ENCODE measurements at regions not wholly inside any gene's neighbourhood (a gene's known extent, or its start where the extent isn't known, plus 50 kb on each side); places are given as distances from the start of the nearest gene placed in this dataset.
"Not testable (repeated sequence)": the region's sequence is repeated elsewhere in the genome, so short reads cannot be mapped to it uniquely, and the experiment has no call there.

DNA sequence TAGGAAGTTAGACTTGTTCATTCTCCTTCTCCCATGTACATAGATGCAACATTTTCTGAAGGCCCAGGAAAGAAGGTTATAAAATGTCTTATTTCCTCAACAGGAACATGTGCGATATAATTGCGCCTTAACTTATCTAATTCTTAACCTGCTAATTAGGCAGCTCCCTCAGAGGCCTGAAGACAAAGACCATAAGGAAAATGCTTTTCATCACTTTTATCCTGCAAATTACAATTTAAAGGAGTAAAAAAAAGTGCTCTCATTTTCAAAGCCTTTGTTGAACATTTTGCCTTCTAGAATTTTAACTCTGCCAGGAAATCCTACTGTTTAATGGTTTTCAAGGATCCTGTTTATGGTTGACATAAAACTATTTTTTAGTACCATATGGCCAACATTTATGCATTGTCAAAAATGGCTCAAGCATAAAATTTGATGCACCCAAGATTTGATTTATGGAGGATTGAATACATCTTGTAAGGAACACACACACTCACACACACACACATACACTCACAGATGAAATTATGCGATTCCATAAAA, 660.4 kb upstream of the TMEM132C start:
- DNase-seq (ENCODE audit: low read depth, low spot score), result no peak
- H3K4me3 ChIP-seq (ENCODE audit: low read depth, low read length), result no peak overlapping the region
- POLR2A ChIA-PET, result no interaction called here
- TF ChIP-seq, protein P1, sequence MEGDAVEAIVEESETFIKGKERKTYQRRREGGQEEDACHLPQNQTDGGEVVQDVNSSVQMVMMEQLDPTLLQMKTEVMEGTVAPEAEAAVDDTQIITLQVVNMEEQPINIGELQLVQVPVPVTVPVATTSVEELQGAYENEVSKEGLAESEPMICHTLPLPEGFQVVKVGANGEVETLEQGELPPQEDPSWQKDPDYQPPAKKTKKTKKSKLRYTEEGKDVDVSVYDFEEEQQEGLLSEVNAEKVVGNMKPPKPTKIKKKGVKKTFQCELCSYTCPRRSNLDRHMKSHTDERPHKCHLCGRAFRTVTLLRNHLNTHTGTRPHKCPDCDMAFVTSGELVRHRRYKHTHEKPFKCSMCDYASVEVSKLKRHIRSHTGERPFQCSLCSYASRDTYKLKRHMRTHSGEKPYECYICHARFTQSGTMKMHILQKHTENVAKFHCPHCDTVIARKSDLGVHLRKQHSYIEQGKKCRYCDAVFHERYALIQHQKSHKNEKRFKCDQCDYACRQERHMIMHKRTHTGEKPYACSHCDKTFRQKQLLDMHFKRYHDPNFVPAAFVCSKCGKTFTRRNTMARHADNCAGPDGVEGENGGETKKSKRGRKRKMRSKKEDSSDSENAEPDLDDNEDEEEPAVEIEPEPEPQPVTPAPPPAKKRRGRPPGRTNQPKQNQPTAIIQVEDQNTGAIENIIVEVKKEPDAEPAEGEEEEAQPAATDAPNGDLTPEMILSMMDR (IDR thresholded peaks at IDR 0.05; ENCODE audit: insufficient read depth, low read length, missing control alignments), result no peak
- CTCF ChIA-PET, result no interaction called here

DNA sequence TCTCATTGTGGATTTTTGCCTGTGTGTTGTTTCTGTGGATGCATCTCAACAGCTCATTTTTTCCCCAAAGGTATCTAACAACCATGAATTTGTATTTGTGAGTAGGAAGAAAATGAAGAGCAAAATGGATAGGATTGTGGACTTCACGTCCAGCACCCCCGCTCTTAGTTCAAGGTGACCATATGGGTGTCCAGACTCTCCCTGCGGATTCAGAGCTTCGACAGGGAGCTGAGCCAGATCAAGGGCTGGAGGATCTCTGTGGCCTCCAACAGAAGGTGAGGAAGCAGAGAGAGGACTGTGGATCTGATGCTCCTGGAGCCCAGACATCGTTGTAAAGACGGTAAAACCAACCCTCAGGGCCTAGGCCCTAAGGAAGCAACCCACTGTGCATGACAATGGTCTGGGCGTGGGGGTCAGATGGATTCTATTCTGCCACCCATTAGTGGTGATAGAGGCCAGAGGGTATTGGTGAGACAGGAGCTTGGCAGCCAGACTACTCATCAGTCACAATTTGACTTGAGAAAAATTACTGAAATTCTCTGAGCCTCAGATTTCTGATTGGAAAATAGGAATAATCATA, 659.7 kb upstream of the TMEM132C start:
- TF ChIP-seq, protein P1 (IDR thresholded peaks at IDR 0.05; ENCODE audit: insufficient read depth, low read length, missing control alignments), result no peak
- POLR2A ChIA-PET, result no interaction called here
- CTCF ChIA-PET, result interaction anchor here (0.6 to 0.9 kb wide), 2 partner anchors 13 to 14 kb away, joined by 3 read pairs; no protein-coding TSS in a partner anchor

DNA sequence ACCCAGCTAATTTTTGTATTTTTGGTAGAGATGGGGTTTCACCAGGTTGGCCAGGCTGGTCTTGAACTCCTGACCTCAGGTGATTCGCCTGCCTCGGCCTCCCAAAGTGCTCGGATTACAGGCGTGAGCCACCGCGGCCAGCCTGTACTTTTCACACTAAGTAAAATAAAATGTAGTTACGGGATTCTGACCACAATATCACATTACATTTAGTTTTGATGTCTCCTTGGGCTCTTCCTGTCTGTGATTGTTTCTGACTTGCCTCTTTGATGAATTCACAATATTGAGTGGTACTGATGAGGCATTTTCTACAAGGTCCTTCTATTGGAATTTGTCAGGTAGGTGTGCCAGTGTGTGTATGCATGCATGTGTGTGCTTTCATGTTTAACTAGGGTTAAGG, 658.6 kb upstream of the TMEM132C start:
- H3K4me3 ChIP-seq (ENCODE audit: low read depth, low read length); POLR2A ChIA-PET; DNase-seq (ENCODE audit: low read depth, low spot score): not testable (repeated sequence)
- CTCF ChIA-PET, result interaction anchor here (1.7 kb wide), 1 partner anchor 69 kb away, joined by 4 read pairs; no protein-coding TSS in a partner anchor

More for the DNA sequence above, 659.7 kb upstream of the TMEM132C start:
- no peak overlapping the region for H3K4me3 ChIP-seq (ENCODE audit: low read depth, low read length)
- no peak for DNase-seq (ENCODE audit: low read depth, low spot score)

DNA sequence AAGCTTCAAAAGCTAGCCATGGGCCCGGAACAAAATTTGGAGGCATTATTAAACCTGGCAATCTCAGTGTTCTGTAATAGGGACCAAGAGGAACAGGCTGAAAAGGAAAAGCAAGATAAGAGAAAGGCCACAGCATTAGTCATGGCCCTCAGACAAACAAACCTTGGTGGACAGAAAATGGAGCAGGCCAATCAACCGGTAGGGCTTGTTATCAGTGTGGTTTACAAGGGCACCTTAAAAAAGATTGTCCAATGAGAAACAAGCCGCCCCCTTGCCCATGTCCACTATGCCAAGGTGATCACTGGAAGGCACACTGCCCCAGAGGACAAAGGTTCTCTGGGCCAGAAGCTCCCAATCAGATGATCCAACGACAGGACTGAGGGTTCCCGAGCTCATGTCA, 653.9 kb upstream of the TMEM132C start:
- H3K4me3 ChIP-seq (ENCODE audit: low read depth, low read length), result no peak overlapping the region
- TF ChIP-seq, protein P1 (IDR thresholded peaks at IDR 0.05; ENCODE audit: insufficient read depth, low read length, missing control alignments), result no peak
- POLR2A ChIA-PET, result interaction anchor here (1.0 kb wide), 1 partner anchor 37 kb away, joined by 3 read pairs; no protein-coding TSS in a partner anchor
- CTCF ChIA-PET, result interaction anchor here (1.5 kb wide), 1 partner anchor 232 kb away, joined by 4 read pairs; no protein-coding TSS in a partner anchor
- DNase-seq (ENCODE audit: low read depth, low spot score), result no peak

GRCh38 chr12:127619869-127620734, 646.9 kb upstream of the TMEM132C start:
- ChIA-PET POLR2A (no interaction called here), CTCF (interaction anchor here (1.2 to 1.4 kb wide), 2 partner anchors 10 to 43 kb away, joined by 3 to 4 read pairs; no protein-coding TSS in a partner anchor)
- H3K4me3 ChIP-seq (ENCODE audit: low read depth, low read length), result no peak overlapping the region
- DNase-seq (ENCODE audit: low read depth, low spot score), result no peak
- TF ChIP-seq, protein P1 (IDR thresholded peaks at IDR 0.05; ENCODE audit: insufficient read depth, low read length, missing control alignments), result no peak

DNA sequence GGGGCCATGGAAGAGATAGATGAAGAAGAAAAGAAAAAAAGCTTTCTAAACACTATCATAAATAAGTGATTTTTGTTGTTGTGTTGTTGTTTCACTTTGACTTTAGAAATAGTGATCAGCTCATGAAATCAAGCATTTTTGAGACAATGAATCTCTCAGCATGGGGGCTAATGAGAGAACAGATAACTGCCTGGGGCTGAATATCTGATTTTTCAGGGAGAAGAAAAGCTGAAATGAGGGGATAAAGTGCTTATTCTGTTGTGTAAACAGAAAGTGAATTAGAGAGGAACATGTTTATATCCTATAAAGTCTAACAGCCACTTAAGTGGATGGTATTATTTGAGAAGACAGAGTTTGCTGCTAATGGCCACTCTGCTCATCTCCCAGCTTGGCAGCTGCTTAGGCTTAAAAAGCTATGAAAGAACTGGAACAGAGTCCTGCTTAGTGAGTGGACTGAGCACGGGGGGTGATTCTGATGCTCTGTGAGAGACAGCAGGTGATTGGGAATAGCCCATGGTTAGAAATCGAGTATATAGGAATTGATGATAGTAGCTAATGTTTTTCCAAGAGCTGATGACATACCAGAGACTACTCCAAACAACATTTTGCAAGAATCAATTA, 646.1 kb upstream of the TMEM132C start:
- ChIA-PET POLR2A (no interaction called here), CTCF (interaction anchor here (1.0 to 1.4 kb wide), 4 partner anchors 11 to 43 kb away, joined by 3 to 4 read pairs (median 3); no protein-coding TSS in a partner anchor)
- TF ChIP-seq, protein P1 (IDR thresholded peaks at IDR 0.05; ENCODE audit: insufficient read depth, low read length, missing control alignments), result no peak
- H3K4me3 ChIP-seq (ENCODE audit: low read depth, low read length), result no peak overlapping the region
- DNase-seq (ENCODE audit: low read depth, low spot score), result no peak
